CD4-positive, alpha-beta T cell treated with Interleukin-12 subunit alpha and Interleukin-12 subunit beta, for 1 hour (primary cell): ENCODE measurements at regions not wholly inside any gene's neighbourhood (a gene's known extent, or its start where the extent isn't known, plus 50 kb on each side); places are given as distances from the start of the nearest gene placed in this dataset.

Experiments used
- DNase-seq: peaks from one replicate; pipeline ENCODE4 v3.0.0-alpha.2; 2020

- DNase-seq, result no peak
These were observed 58.6 kb upstream of the ARID5B start for GRCh38 chr10:61842755-61843497.

GRCh38 chr10:61844116-61844822, 57.2 kb upstream of the ARID5B start:
- no peak for DNase-seq

- no peak for DNase-seq
These were observed 56.1 kb upstream of the ARID5B start for GRCh38 chr10:61845196-61845949.

DNA sequence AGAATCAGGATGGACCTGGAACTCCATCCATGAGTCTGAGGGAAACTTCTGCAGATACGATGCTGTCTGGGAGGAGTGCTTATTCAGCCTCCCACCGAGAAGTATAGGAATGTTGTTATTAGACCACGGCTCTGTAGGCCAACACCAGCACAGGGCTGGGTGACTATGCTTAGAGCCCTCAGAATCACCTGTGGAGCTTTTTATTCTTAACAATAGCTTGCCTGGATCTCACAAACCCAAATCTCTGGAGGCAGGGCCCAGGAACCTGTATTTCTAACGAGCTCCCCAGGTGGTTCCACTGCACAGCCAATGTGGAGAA, 55.6 kb upstream of the ARID5B start:
- DNase-seq, result no peak

DNA sequence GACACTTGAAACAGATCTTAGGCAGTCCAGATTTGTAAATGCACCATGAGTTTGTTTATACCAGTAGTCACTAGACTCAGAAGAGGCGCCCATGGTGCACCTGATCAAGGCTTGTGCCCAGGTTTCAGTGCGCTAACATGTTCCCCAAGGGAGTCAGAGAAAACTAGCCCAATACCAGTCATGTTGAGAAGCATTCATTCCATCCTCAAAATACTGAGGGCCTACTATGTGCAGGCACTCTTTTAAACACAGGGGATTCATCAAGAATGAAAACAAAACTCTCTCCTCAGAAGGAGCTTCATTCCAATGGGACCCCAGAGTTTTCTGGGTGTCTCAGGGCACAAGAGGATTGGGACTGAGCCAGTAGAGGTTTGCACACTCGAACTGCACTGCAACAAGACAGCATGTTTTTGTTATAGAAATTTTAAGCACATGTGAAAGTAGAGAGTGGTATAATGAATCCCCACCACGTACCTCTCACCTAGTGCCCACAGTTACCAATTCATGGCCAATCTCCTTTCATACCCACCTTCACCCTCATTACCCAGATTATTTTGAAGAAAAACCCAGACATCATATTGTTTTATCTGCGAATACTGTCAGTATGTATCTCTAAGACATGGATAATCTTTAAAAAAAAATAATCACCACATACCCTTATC, 55.0 kb upstream of the ARID5B start:
- DNase-seq, result no peak

DNA sequence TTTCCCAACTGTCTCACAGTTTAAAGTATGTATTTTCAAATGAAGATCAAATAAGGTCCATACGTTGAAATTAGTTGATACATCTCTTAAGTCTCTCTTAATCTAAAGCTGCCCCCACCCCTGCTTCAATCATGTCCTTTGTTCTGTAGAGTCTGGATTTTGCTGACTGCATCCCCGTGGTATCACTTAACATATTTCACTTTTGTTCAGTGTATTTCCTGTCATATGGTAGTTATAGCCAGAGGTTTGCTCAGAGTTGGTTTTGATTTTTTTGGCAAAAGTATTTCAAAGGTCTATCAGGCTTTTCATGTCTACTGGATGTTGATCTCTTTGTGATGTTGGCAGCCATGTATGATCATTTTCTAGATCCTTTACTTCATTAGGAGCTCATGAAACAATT, 54.4 kb upstream of the ARID5B start:
- DNase-seq, result no peak

DNA sequence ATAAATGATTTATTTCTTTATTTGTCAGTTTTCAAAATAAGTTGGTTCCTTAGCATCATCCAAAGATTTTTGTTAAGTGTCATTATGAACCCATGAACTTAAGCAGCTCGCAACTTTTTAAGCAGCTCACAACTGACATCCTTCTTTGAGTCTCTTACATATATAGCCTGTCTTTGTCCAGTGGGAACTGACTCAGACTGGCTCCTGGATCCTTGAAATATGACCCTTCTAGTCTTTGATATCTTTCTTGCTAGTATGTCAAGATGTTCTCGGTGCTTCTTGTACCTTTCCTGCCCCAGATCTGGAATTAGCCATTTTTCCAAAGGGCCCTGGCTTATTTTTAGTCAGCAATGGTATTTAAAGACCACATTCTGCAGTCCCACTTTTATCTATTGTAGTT, 53.9 kb upstream of the ARID5B start:
- no peak for DNase-seq

- DNase-seq, result no peak
These were observed 51.1 kb upstream of the ARID5B start for GRCh38 chr10:61850376-61850775.
